ENCODE measurements at regions not wholly inside any gene's neighbourhood (a gene's known extent, or its start where the extent isn't known, plus 50 kb on each side); places are given as distances from the start of the nearest gene placed in this dataset.

DNA sequence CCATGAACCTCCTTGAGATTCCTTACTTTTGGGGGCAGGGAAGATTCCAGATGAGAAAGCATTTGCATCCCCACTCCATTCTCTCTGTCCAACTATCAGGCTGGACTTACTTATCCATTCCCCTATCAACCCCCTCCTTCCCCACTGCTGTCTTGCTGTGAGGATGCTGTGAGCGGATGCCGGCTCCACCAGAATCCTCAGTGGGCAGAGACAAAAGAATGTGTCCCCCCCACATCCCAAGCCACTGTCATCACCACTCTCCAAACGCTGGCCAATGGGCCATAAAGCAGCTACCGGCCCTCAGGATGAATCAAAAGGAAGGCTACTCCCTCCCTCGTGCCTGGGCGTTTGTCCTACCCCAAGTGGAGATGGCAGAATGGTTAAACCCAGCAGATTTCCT, 173.0 kb upstream of the NTF3 start:
- TF ChIP-seq, protein P1, sequence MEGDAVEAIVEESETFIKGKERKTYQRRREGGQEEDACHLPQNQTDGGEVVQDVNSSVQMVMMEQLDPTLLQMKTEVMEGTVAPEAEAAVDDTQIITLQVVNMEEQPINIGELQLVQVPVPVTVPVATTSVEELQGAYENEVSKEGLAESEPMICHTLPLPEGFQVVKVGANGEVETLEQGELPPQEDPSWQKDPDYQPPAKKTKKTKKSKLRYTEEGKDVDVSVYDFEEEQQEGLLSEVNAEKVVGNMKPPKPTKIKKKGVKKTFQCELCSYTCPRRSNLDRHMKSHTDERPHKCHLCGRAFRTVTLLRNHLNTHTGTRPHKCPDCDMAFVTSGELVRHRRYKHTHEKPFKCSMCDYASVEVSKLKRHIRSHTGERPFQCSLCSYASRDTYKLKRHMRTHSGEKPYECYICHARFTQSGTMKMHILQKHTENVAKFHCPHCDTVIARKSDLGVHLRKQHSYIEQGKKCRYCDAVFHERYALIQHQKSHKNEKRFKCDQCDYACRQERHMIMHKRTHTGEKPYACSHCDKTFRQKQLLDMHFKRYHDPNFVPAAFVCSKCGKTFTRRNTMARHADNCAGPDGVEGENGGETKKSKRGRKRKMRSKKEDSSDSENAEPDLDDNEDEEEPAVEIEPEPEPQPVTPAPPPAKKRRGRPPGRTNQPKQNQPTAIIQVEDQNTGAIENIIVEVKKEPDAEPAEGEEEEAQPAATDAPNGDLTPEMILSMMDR (conservative IDR thresholded peaks at IDR 0.05; ENCODE audit: low read depth, low read length) = no peak
- TF ChIP-seq EZH2 (IDR thresholded peaks at IDR 0.05; ENCODE audit: low read length, unreplicated experiment) (no peak), EZH2phosphoT487 (IDR thresholded peaks at IDR 0.05; ENCODE audit: borderline replicate concordance, low read length) (no peak)
